Stomach (tissue), 4 donors: ENCODE measurements at regions not wholly inside any gene's neighbourhood (a gene's known extent, or its start where the extent isn't known, plus 50 kb on each side); places are given as distances from the start of the nearest gene placed in this dataset.

Experiments
- EP300 ChIP-seq: sonication (generic); formaldehyde crosslinking; IDR thresholded peaks from one replicate; pipeline ENCODE4 v1.6.1; 2017; ENCODE audit warnings: antibody characterized with exemption
- TF ChIP-seq, protein P1 (sequence below), 7 experiments: fragments of 450-650 bp in 4 of 7; fragments of 200-600 bp in 3 of 7; sonication (generic) in 3 of 7; IDR thresholded peaks; one replicate each; pipeline ENCODE4 v1.5.1; 2016 to 2019; ENCODE audit warnings: antibody characterized with exemption in 7 of 7, control low read depth in 2 of 7, mild to moderate bottlenecking in 1 of 7

DNA sequence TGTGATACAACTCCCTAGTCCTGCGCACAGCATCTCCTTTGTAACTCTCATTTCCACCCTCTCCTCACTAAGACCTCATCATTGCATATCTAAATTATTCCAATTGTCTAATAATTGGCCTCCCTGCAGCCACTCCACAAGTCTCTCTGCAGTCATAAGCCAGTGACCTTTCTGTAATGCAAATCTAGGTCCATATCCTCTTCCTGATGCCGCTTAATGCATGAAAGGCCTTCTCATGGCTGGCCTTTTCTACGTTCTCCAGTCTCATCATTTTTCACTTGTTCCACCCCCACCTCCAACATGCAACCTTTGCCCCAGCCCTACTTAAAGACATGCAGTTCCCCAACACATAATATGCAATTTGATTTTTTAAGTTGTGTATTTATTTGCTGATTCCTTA lies 96.0 kb downstream of the RPAP3 start:
- TF ChIP-seq, protein P1, sequence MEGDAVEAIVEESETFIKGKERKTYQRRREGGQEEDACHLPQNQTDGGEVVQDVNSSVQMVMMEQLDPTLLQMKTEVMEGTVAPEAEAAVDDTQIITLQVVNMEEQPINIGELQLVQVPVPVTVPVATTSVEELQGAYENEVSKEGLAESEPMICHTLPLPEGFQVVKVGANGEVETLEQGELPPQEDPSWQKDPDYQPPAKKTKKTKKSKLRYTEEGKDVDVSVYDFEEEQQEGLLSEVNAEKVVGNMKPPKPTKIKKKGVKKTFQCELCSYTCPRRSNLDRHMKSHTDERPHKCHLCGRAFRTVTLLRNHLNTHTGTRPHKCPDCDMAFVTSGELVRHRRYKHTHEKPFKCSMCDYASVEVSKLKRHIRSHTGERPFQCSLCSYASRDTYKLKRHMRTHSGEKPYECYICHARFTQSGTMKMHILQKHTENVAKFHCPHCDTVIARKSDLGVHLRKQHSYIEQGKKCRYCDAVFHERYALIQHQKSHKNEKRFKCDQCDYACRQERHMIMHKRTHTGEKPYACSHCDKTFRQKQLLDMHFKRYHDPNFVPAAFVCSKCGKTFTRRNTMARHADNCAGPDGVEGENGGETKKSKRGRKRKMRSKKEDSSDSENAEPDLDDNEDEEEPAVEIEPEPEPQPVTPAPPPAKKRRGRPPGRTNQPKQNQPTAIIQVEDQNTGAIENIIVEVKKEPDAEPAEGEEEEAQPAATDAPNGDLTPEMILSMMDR (IDR thresholded peaks at IDR 0.05), result no peak
- TF ChIP-seq EP300, result no peak
